Nephron (organoid): ENCODE measurements at regions not wholly inside any gene's neighbourhood (a gene's known extent, or its start where the extent isn't known, plus 50 kb on each side); places are given as distances from the start of the nearest gene placed in this dataset.

Experiments used
- H3K27ac Mint-ChIP-seq, 3 experiments: 2 replicates each; pipeline ENCODE4 v1.8.0; 2020; ENCODE audit warnings: mixed read lengths in 3 of 3, mild to moderate bottlenecking in 2 of 3, moderate library complexity in 1 of 3
- H3K27me3 Mint-ChIP-seq: 2 replicates; pipeline ENCODE4 v1.8.0; 2021; ENCODE audit warnings: low read depth, mild to moderate bottlenecking, moderate library complexity, mixed read lengths
- H3K36me3 Mint-ChIP-seq: 2 replicates; pipeline ENCODE4 v1.8.0; 2020; ENCODE audit warnings: low read depth, mixed read lengths
- H3K4me1 Mint-ChIP-seq: 2 replicates; pipeline ENCODE4 v1.8.0; 2020; ENCODE audit warnings: mixed read lengths
- H3K4me3 Mint-ChIP-seq, 3 experiments: 2 replicates each; pipeline ENCODE4 v1.8.0; 2020; ENCODE audit warnings: mild to moderate bottlenecking in 3 of 3, mixed read lengths in 3 of 3, moderate library complexity in 2 of 3
- H3K9me3 Mint-ChIP-seq: 2 replicates; pipeline ENCODE4 v1.8.0; 2020; ENCODE audit warnings: mixed read lengths
- TF ChIP-seq, protein P1 (sequence below), 3 experiments: fragments of 200-600 bp; sonication (generic); IDR thresholded peaks; one replicate each; pipeline ENCODE4 v1.5.0; 2021; ENCODE audit warnings: antibody characterized with exemption in 3 of 3; ENCODE audit not compliant: unreplicated experiment in 3 of 3

DNA sequence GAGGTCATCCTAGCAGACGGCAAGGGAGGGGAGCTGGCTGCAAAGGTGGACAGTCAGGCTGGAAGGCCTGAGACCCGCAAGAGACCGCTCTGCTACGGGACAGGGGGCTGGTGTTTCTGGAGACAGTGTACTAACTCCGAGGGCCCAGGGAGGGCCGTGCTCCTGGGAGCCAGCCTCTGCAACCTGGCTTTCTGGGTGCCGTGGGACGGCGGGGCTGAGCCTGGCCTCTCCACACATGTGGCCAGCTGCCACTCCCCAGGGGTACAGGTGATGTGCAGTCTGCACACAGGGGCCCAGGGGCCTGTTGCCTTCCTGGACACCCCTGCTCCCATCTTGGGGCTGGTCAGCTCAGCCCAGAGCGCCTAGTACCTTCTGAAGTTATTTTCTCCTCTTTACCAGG, 92.2 kb downstream of the MRPL36 start:
- peaks cover 9% of the 10 kb centered on the region for H3K4me1 Mint-ChIP-seq
- no peak overlapping the region for H3K27ac Mint-ChIP-seq
- TF ChIP-seq, protein P1, sequence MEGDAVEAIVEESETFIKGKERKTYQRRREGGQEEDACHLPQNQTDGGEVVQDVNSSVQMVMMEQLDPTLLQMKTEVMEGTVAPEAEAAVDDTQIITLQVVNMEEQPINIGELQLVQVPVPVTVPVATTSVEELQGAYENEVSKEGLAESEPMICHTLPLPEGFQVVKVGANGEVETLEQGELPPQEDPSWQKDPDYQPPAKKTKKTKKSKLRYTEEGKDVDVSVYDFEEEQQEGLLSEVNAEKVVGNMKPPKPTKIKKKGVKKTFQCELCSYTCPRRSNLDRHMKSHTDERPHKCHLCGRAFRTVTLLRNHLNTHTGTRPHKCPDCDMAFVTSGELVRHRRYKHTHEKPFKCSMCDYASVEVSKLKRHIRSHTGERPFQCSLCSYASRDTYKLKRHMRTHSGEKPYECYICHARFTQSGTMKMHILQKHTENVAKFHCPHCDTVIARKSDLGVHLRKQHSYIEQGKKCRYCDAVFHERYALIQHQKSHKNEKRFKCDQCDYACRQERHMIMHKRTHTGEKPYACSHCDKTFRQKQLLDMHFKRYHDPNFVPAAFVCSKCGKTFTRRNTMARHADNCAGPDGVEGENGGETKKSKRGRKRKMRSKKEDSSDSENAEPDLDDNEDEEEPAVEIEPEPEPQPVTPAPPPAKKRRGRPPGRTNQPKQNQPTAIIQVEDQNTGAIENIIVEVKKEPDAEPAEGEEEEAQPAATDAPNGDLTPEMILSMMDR (IDR thresholded peaks at IDR 0.05; ENCODE audit: unreplicated experiment in 3 of 3), result no peak
- H3K9me3 Mint-ChIP-seq, result no peaks in the 10 kb centered on the region
- H3K36me3 Mint-ChIP-seq, result no peaks in the 10 kb centered on the region
- H3K27me3 Mint-ChIP-seq, result peaks cover 25% of the 10 kb centered on the region
- no peak overlapping the region for H3K4me3 Mint-ChIP-seq

DNA sequence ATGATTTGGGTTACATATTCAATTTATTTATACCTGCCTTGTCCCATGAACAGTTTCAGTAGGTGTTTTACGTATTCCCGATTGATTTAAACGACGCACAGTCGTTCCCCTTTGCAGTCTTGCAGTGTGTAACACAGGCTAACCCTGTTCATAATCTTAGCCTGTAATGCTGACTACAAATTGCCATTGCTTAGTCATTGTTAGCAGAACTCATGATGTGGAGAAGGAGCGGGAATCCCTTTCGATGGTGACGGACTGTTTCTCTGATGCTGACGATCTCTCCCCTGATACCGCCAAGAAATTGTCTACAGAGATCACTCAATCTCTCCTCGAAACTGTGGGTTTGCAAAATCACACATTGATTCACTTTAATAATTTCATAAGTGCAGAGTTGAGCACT, 93.2 kb downstream of the MRPL36 start:
- H3K4me3 Mint-ChIP-seq, result no peak overlapping the region
- H3K4me1 Mint-ChIP-seq, result peaks cover 9% of the 10 kb centered on the region
- H3K9me3 Mint-ChIP-seq, result no peaks in the 10 kb centered on the region
- peaks cover 26% of the 10 kb centered on the region for H3K27me3 Mint-ChIP-seq
- TF ChIP-seq, protein P1 (IDR thresholded peaks at IDR 0.05; ENCODE audit: unreplicated experiment in 3 of 3), result no peak
- H3K27ac Mint-ChIP-seq, result no peak overlapping the region
- H3K36me3 Mint-ChIP-seq, result no peaks in the 10 kb centered on the region

DNA sequence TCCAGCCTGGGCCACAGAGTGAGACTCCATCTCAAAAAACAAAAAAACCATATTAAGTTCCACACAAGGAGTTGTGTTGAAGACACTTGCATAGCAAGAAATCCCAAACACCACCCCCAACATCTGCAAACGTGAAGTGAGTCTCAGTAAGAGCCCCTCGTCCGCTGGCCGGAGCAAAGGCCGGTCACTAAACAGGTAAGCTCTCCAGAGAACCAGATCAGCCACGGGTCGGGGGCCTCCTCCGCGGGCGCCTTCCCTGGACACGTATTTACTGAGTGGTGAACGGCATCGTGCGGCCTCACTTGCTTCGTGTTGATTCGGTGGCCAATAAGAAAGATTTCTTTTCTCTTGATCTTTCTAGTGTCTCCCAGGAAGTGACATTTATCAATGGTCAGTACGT, 93.6 kb downstream of the MRPL36 start:
- Mint-ChIP-seq H3K4me1 (peaks cover 9% of the 10 kb centered on the region), H3K27ac (no peak overlapping the region), H3K4me3 (no peak overlapping the region), H3K36me3 (no peaks in the 10 kb centered on the region), H3K27me3 (peaks cover 30% of the 10 kb centered on the region), H3K9me3 (no peaks in the 10 kb centered on the region)
- TF ChIP-seq, protein P1 (IDR thresholded peaks at IDR 0.05; ENCODE audit: unreplicated experiment in 3 of 3), result no peak

DNA sequence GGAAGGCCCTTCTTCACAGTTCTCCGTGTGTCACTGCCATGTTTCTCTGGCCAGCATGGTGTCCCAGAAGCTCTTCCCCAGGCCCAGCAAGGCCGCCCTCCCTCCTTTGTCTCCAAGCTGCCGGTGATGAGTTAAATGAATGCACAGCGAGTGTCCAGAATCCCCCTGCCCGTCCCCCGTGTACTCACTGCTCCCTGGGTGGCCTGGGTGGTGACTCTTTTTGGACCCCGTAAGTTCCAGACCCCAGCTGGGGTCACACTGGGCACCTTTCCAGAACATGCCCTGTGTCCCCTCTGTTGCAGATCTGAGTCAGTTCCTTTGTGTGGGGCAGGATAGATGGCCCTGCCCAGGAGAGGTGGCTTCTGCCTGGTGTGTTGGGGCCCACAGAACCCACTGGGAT, 95.0 kb downstream of the MRPL36 start:
- Mint-ChIP-seq H3K9me3 (no peaks in the 10 kb centered on the region), H3K4me3 (no peak overlapping the region), H3K4me1 (peaks cover 9% of the 10 kb centered on the region), H3K27me3 (peaks cover 28% of the 10 kb centered on the region), H3K27ac (no peak overlapping the region), H3K36me3 (no peaks in the 10 kb centered on the region)
- TF ChIP-seq, protein P1 (IDR thresholded peaks at IDR 0.05; ENCODE audit: unreplicated experiment in 3 of 3), result no peak

DNA sequence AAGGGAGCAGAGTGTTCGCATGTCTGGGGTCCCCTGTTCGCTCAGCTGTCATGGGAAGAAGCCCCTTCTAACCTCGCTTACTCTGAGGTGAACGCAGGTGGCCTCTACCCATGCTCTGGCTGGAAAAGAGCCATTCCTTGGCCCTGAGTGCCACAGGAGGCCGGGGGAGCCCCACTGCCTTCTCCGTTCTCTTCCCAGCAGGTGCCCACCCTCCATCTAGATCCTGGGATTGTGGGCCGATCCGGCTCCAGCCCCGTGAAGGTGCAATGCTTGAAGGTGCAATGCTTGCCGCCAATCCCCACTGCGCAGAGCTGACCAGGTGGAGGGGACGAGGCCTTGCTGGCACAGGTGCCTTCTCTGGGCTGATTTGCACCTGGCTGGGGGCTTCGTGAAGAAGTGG, 95.4 kb downstream of the MRPL36 start:
- Mint-ChIP-seq H3K36me3 (no peaks in the 10 kb centered on the region), H3K27me3 (peaks cover 24% of the 10 kb centered on the region), H3K4me1 (peaks cover 5% of the 10 kb centered on the region), H3K27ac (no peak overlapping the region), H3K9me3 (no peaks in the 10 kb centered on the region), H3K4me3 (no peak overlapping the region)
- TF ChIP-seq, protein P1 (IDR thresholded peaks at IDR 0.05; ENCODE audit: unreplicated experiment in 3 of 3), result no peak

DNA sequence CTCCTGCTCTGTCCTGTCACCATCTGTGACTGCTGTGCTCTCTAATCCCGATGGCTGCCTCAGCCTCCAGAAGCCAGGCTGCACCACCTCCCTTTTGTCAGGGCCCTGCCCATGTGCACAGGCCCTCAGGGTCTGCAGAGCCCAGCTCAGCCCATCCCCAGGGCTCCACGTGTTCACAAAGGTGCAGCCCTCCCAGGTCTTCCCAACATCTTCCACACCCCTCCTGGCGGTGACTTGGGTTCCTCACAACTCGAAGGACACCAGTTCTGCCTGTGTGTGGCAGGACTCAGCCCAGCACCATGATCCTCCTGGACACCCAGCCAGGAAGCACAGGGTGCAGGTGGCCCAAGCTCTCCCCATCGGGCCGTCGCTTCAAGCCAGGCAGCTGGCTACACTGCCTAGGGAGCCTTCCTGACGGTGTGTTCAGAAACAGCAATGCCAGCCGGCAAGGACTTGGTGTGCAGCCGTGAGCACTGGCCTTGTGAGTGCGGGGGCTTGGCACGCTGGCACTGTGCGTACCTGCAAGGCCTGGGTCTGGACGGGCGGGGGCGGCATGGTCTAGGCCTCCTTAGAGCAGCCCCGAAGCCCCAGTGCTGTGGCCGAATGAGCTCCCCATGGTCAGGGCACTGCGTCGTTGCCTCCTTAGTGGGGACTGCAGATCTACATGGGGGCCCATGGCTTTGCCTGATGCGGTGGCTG, 96.1 kb downstream of the MRPL36 start:
- Mint-ChIP-seq H3K36me3 (no peaks in the 10 kb centered on the region), H3K4me3 (no peak overlapping the region), H3K27ac (no peak overlapping the region), H3K9me3 (no peaks in the 10 kb centered on the region), H3K27me3 (peaks cover 18% of the 10 kb centered on the region), H3K4me1 (no peaks in the 10 kb centered on the region)
- TF ChIP-seq, protein P1 (IDR thresholded peaks at IDR 0.05; ENCODE audit: unreplicated experiment in 3 of 3), result no peak
